GM19240 (cell line): ENCODE measurements at regions not wholly inside any gene's neighbourhood (a gene's known extent, or its start where the extent isn't known, plus 50 kb on each side); places are given as distances from the start of the nearest gene placed in this dataset.
"Not testable (repeated sequence)": the region's sequence is repeated elsewhere in the genome, so short reads cannot be mapped to it uniquely, and the experiment has no call there.

ENCODE experiments used
- DNase-seq: peaks from one replicate; pipeline ENCODE4 v3.0.0; 2011; ENCODE audit warnings: low spot score; ENCODE audit not compliant: insufficient read length

- no peak for DNase-seq
Measured at GRCh38 chr12:87428701-87429277, 600.4 kb downstream of the C12orf50 start.

DNA sequence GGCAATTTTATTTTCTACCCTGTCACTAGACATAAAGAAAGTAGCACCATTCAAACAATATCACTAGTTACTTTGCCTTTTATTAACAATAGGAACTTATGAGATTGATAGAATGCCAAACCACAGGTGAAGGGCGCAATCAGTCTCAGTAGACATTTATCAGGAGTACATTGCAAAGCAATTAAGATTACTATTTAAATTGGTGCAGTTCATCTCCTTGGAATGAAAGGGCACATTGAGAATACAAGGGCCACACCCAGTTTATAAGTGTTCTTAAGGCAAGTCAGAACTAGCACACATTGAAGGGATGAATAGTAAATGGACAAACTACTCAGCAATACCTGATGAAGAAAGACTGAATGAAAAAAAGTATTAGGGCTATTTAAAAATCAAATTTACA lies 601.4 kb downstream of the C12orf50 start:
- no peak for DNase-seq

DNA sequence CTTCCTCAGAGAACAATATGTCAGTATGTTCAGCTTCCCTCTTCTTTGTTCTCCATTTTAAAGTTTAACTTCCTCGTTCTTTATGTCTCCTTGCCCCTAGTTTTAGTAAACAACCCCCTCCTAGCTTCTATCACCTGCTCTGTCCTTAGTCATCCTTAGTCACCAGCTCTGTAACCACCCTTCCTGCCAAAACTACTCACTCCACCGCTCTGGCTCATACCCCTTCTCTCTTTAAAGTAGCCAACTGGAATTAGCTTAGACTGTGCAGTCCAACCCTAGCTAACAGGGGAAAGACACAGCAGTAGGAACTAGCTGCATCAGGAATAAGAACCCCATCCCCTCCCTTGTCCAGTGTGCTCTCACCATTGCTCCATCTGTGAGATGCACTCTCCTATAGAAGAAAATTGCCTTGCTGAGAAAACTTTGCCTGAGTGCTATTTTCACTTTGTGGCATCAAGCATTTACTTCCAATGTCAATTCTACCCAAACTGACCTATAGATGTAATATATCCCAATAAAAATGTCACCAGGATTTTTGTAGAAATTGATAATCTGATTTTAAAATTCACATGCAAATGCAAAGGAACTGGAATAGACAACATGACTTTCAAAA lies 603.2 kb downstream of the C12orf50 start:
- no peak for DNase-seq

- DNase-seq, result not testable (repeated sequence)
Measured at GRCh38 chr12:87421233-87421632, 608.0 kb downstream of the C12orf50 start.

DNA sequence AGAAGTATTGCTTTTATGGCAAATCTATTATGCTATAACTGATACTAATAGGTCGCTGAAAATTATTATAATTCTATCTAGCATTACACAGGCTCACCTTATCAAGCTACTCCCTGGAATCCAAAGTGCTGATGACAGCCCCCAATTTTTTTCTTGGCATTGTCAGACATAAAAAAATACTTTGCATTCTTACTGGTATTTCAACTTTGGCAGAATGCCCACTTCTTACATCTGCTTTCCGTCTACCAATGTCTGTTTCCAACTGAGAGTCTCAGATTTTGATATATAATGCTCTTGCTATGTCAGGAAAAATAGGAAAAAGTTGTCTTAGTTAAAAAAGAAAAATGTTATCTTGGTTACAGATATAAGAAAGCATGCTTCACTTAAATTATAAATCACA lies 615.4 kb downstream of the C12orf50 start:
- no peak for DNase-seq

DNA sequence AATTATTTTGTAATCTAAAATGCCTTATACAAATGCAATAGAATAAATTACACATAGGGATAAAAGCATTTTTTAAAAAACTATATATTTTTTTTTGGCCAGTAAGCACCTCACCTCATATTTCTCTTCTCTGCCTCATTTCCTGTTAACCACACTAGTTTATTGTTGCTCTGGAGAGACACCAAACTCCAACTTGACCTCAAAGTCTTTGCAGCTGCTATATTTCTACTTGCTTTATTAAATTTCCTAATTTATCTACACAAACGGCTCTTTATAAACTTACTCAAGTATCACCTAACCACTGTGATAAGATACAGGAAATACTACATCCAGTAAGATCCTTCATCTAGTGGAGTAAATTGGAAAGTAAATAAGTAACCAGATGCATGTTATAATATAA lies 622.3 kb downstream of the C12orf50 start:
- no peak for DNase-seq

GRCh38 chr12:87405918-87406317 lies 623.3 kb downstream of the C12orf50 start:
- no peak for DNase-seq

GRCh38 chr12:87394168-87394567 lies 635.0 kb downstream of the C12orf50 start:
- DNase-seq, result not testable (repeated sequence)

DNA sequence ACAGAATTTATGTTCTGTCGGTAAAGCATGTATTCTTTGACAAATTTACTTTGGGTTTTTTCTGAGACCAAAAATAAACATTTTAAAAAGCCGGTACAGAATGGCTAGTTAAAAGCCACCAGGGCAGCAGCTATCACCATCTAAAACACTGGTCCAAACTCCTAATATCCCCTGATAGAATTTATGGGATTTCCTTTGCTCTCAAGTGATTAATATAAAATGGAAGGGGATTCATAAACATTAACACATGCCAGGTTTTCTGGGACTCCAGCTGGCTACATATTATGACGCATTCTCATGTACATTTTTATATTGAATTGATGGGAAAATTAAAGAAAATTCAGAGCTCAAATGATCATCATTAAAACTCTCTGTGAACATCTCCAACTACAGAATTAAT lies 640.8 kb downstream of the C12orf50 start:
- no peak for DNase-seq

DNA sequence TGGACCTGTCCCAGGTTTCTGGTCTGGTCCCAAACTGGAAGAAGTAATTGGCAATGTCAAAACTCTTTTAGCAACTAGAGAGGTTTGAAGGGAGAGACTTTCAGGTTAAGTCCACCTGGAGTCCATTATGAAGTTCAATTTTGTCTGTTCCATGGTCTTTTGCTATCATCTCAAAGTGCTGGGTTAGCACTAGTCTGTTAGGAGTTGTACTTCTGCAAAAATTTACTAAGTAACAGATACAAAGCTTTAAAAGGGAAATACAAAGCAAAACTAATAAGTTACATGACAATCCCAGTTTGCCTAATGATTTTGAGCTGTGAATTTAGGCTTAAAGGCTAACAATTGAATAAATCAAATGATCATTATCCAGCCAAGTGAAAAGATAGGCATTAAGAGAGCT lies 643.9 kb downstream of the C12orf50 start:
- DNase-seq, result no peak

DNA sequence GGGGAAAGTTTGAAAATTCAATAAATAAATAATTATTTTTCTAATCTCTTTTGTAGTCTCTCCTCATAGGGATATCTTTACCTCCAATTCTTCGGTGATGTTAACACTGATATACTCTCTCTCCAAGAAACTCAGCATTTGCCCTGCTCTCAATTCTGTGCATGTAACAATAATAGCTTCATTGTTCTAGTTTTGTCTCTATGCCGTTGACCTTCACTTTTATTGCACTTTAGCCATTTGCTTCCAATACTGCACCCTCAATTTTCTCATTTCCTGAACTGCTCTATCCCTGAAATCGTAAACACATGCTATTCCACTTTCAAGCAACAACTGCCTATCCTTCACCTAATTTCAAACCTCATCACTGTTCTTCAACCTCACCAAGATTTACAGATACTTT lies 645.0 kb downstream of the C12orf50 start:
- no peak for DNase-seq

- DNase-seq, result no peak
Measured at GRCh38 chr12:87383680-87384079, 645.5 kb downstream of the C12orf50 start.

- no peak for DNase-seq
Measured at GRCh38 chr12:87382959-87383566, 646.1 kb downstream of the C12orf50 start.

GRCh38 chr12:87382436-87382835 lies 646.8 kb downstream of the C12orf50 start:
- DNase-seq, result no peak

- no peak for DNase-seq
Measured at GRCh38 chr12:87381742-87382141, 647.5 kb downstream of the C12orf50 start.

- DNase-seq, result no peak
Measured at GRCh38 chr12:87378526-87378925, 650.7 kb downstream of the C12orf50 start.

GRCh38 chr12:87376722-87377121 lies 652.5 kb downstream of the C12orf50 start:
- DNase-seq, result no peak

DNA sequence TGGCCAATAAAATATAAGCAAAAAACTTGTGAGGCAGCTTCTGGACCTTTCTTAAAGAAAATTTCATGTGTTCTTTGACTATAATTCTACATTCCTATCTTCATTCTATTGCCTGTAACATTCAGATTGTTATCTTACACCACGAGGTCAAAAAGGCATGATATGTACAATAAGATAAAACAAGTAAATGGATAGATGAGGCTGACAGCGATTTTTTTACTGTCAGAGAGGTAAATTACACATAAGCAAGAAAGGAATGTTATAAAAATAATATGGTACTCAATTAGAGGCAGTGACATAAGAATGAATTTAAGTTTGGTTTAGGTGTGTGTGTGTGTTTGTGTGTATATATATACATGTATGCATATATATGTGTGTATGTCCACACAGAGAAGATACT lies 660.0 kb downstream of the C12orf50 start:
- no peak for DNase-seq

DNA sequence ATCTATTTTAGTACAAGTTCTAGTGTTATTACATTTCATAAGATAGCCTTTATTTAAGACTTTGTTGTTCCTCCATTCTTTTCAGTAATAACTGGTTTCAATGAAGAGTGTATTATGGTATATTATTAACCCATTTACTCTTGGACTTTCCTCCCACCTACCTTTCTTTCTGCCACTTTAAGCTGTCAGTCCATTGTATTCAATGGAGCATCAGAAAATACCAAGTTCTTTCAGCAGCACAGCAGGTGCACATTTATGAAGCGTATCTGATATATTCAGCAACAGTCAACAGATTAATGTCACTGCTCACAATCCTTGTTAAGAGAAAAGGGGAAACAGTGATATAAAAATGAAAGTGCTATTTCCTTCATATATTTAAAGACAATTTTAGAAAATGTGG lies 660.9 kb downstream of the C12orf50 start:
- DNase-seq, result no peak

DNA sequence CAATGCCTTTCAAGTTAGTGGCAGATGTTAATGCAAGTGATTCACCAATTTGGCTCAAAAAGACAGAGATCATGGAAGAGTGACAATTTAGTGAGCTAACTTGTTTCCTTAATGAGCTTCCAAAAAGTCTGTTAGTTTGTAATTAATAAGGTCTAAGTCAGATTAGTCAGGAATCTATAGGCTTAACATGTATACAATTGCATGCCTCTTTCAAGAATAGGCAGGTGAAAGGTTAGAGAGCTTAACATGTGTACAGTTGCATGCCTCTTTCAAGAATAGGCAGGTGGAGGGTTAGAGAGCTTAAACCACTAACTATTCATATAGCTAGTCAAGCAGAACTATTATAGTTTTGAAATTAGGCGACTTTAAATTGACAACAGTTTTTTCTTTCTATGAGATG lies 663.8 kb downstream of the C12orf50 start:
- DNase-seq, result no peak

DNA sequence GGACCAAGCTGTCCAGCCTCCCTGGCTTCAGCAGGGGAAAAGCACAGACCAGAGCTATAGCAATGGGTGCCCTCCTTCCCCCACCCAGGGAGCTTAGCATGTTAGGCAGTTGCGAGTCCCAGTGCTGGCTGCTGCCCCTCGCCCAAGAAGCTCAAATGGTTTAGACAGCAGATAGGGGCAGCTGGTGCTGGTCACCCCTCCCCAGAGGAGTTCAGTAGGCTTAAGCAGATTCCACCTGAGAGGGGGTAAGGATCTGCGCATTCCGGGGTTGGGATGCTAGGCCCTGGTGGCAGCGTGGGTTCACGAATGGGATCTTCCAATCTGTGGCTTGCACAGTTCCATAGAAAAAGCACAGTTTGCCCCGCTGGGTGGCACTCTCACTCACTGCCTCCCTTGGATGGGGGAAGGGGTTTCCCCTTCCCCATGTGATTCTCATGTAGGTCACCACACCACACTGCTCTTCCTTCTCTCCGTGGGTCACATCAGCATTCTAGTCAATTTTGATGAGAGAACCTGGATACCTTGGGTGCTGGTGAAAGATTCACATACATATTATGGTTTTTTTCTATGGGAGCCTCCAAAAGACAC lies 665.6 kb downstream of the C12orf50 start:
- no peak for DNase-seq

DNA sequence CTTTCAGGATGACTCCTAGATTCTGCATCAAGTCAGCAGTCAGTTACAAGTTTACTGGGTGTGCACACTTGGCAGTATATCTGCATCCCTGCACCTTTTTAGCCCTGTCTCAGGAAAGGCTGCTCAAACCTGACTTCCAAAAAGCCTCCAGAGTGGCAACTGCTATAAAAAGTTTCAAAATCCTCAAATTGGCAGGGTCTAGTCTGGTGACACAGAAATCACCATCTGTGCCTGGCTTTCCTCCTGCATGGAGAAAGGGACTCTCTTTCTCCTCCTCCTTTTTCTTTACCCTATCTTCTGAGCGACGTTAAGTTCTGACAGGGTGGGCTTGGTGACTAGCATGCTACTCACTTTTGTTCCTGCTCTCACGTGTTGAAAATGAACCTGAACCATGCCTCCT lies 679.5 kb downstream of the C12orf50 start:
- DNase-seq, result no peak

DNA sequence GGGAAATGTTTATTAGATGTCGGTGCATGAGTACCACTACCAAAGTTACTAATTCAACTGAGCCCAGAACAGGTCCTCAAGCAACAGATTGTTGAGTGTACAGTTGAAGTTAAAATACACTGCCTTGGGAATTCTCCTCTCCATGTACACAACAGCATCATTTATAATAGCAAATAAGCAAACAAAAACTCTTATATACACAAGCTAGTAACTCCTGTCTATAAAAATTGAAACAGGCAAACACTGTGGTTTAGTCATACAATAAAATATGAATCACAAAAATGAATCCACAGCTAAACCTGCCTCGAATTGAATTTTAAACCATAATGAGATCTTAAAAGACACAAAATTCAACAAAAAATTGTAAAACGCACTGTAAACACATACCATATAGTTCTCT lies 681.1 kb downstream of the C12orf50 start:
- no peak for DNase-seq
